H9 (cell line): ENCODE measurements at regions not wholly inside any gene's neighbourhood (a gene's known extent, or its start where the extent isn't known, plus 50 kb on each side); places are given as distances from the start of the nearest gene placed in this dataset.

Source experiments
- DNase-seq: peaks from one replicate; pipeline ENCODE4 v3.0.0-alpha.2; 2017
- H2AFZ ChIP-seq: one replicate; pipeline ENCODE4 v1.6.1; 2013; ENCODE audit warnings: mild to moderate bottlenecking, low read length, control low read depth, moderate library complexity
- H2AK5ac ChIP-seq: 2 replicates; pipeline ENCODE4 v1.6.1; 2013; ENCODE audit warnings: low read length, control low read depth, mixed read lengths; ENCODE audit not compliant: insufficient read length
- H2BK120ac ChIP-seq: one replicate; pipeline ENCODE4 v1.6.1; 2013; ENCODE audit warnings: low read depth, mild to moderate bottlenecking, low read length, control low read depth, inconsistent platforms; ENCODE audit not compliant: poor library complexity, severe bottlenecking
- H2BK12ac ChIP-seq: 2 replicates; pipeline ENCODE4 v1.6.1; 2013; ENCODE audit warnings: low read length, control low read depth, mixed read lengths, low read depth; ENCODE audit not compliant: insufficient read length
- H2BK15ac ChIP-seq: 2 replicates; pipeline ENCODE4 v1.6.1; 2013; ENCODE audit warnings: low read depth, low read length, control low read depth
- H2BK20ac ChIP-seq: one replicate; pipeline ENCODE4 v1.6.1; 2013; ENCODE audit warnings: low read depth, mild to moderate bottlenecking, low read length, control low read depth, inconsistent platforms; ENCODE audit not compliant: poor library complexity, severe bottlenecking
- H2BK5ac ChIP-seq: 2 replicates; pipeline ENCODE4 v1.6.1; 2013; ENCODE audit warnings: low read length, control low read depth, mixed read lengths; ENCODE audit not compliant: insufficient read length
- H3K14ac ChIP-seq: 2 replicates; pipeline ENCODE4 v1.6.1; 2013; ENCODE audit warnings: low read length, control low read depth; ENCODE audit not compliant: insufficient read depth
- H3K18ac ChIP-seq: 2 replicates; pipeline ENCODE4 v1.6.1; 2013; ENCODE audit warnings: low read depth, mild to moderate bottlenecking, mixed read lengths, low read length, control low read depth; ENCODE audit not compliant: insufficient read length
- H3K23ac ChIP-seq: 2 replicates; pipeline ENCODE4 v1.6.1; 2013; ENCODE audit warnings: low read length, control low read depth, mixed read lengths, low read depth; ENCODE audit not compliant: insufficient read length
- H3K23me2 ChIP-seq: 2 replicates; pipeline ENCODE4 v1.6.1; 2013; ENCODE audit warnings: low read depth, mild to moderate bottlenecking, mixed read lengths, low read length, control low read depth; ENCODE audit not compliant: insufficient read length, poor library complexity, severe bottlenecking
- H3K27ac ChIP-seq: 2 replicates; pipeline ENCODE4 v1.5.1; 2013; ENCODE audit warnings: low read length, control low read depth, mixed read lengths, low read depth; ENCODE audit not compliant: insufficient read length
- H3K27me3 ChIP-seq: 2 replicates; pipeline ENCODE4 v1.6.1; 2013; ENCODE audit warnings: low read length, control low read depth, inconsistent platforms; ENCODE audit not compliant: insufficient read depth
- H3K4ac ChIP-seq: 2 replicates; pipeline ENCODE4 v1.6.1; 2013; ENCODE audit warnings: low read depth, mild to moderate bottlenecking, control low read depth, inconsistent platforms, low read length, moderate library complexity
- H3K4me1 ChIP-seq: 2 replicates; pipeline ENCODE4 v1.6.1; 2013; ENCODE audit warnings: low read length, control low read depth, inconsistent platforms; ENCODE audit not compliant: insufficient read depth
- H3K4me2 ChIP-seq: 2 replicates; pipeline ENCODE4 v1.6.1; 2013; ENCODE audit warnings: low read length, control low read depth, mixed read lengths; ENCODE audit not compliant: insufficient read length, insufficient read depth
- H3K56ac ChIP-seq: 2 replicates; pipeline ENCODE4 v1.6.1; 2013; ENCODE audit warnings: low read depth, mild to moderate bottlenecking, mixed read lengths, low read length, control low read depth; ENCODE audit not compliant: insufficient read length
- H3K79me1 ChIP-seq: 2 replicates; pipeline ENCODE4 v1.6.1; 2013; ENCODE audit warnings: low read depth, mild to moderate bottlenecking, moderate library complexity, low read length, control low read depth, inconsistent platforms; ENCODE audit not compliant: insufficient read depth, poor library complexity, severe bottlenecking
- H3K79me2 ChIP-seq: 2 replicates; pipeline ENCODE4 v1.6.1; 2013; ENCODE audit warnings: low read length, control low read depth, inconsistent platforms; ENCODE audit not compliant: insufficient read depth
- H3K9ac ChIP-seq: 2 replicates; pipeline ENCODE4 v1.6.1; 2013; ENCODE audit warnings: low read length, control low read depth, mixed read lengths; ENCODE audit not compliant: insufficient read length; ENCODE audit errors: extremely low read depth
- H3K9me3 ChIP-seq: one replicate; pipeline ENCODE4 v1.6.1; 2013; ENCODE audit warnings: low read depth, low read length, inconsistent platforms; ENCODE audit not compliant: control insufficient read depth
- H3T11ph ChIP-seq: one replicate; pipeline ENCODE4 v1.6.1; 2013; ENCODE audit warnings: mild to moderate bottlenecking, low read length, control low read depth, inconsistent platforms
- H4K20me1 ChIP-seq: one replicate; pipeline ENCODE4 v1.6.1; 2013; ENCODE audit not compliant: control insufficient read depth, insufficient read length, insufficient read depth
- H4K5ac ChIP-seq: 2 replicates; pipeline ENCODE4 v1.6.1; 2013; ENCODE audit warnings: low read depth, mild to moderate bottlenecking, mixed read lengths, low read length, control low read depth; ENCODE audit not compliant: insufficient read length
- H4K8ac ChIP-seq: replicated peaks from 2 replicates; pipeline ENCODE4 v1.6.1; 2013; ENCODE audit warnings: low read length, control low read depth, mixed read lengths, low read depth; ENCODE audit not compliant: insufficient read length
- H4K91ac ChIP-seq: 2 replicates; pipeline ENCODE4 v1.6.1; 2013; ENCODE audit warnings: low read depth, mild to moderate bottlenecking, moderate library complexity, mixed read lengths, low read length, control low read depth; ENCODE audit not compliant: insufficient read length
- H3K27ac Mint-ChIP-seq, 3 experiments: 2 replicates in 2 of 3; 3 replicates in 1 of 3; pipeline ENCODE4 v1.8.0; 2020 to 2021; ENCODE audit warnings: mixed read lengths in 3 of 3, mild to moderate bottlenecking in 1 of 3, moderate library complexity in 1 of 3
- H3K27me3 Mint-ChIP-seq: 2 replicates; pipeline ENCODE4 v1.8.0; 2021; ENCODE audit warnings: low read depth, mild to moderate bottlenecking, moderate library complexity, mixed read lengths
- H3K36me3 Mint-ChIP-seq, 3 experiments: 2 replicates in 2 of 3; 3 replicates in 1 of 3; pipeline ENCODE4 v1.8.0; 2020 to 2021; ENCODE audit warnings: low read depth in 3 of 3, mixed read lengths in 3 of 3; ENCODE audit not compliant: insufficient read depth in 1 of 3
- H3K4me1 Mint-ChIP-seq, 2 experiments: 2 replicates each; pipeline ENCODE4 v1.8.0; 2020; ENCODE audit warnings: mixed read lengths in 2 of 2
- H3K4me3 Mint-ChIP-seq, 2 experiments: 2 replicates in 1 of 2; 3 replicates in 1 of 2; pipeline ENCODE4 v1.8.0; 2020 to 2021; ENCODE audit warnings: mild to moderate bottlenecking in 2 of 2, mixed read lengths in 2 of 2, moderate library complexity in 1 of 2
- H3K9me3 Mint-ChIP-seq, 2 experiments: 2 replicates in 1 of 2; 3 replicates in 1 of 2; pipeline ENCODE4 v1.8.0; 2020; ENCODE audit warnings: mild to moderate bottlenecking in 2 of 2, mixed read lengths in 2 of 2, moderate library complexity in 1 of 2
- WGBS: extraction: QIAGEN DNeasy Blood & Tissue Kit; methylation state at CpG from one replicate; pipeline ENCODE4 v1.1.7; 2013; ENCODE audit warnings: missing lambda C conversion rate, low lambda C conversion rate, mixed read lengths; ENCODE audit not compliant: insufficient read length; ENCODE audit errors: extremely low coverage; 5-methylcytosine and 5-hydroxymethylcytosine counted together
- TF ChIP-seq, protein P1 (sequence below): fragments of 200-600 bp; sonication (generic); conservative IDR thresholded peaks from 3 replicates; pipeline ENCODE4 v1.8.0; 2021; ENCODE audit warnings: antibody characterized with exemption, mild to moderate bottlenecking

DNA sequence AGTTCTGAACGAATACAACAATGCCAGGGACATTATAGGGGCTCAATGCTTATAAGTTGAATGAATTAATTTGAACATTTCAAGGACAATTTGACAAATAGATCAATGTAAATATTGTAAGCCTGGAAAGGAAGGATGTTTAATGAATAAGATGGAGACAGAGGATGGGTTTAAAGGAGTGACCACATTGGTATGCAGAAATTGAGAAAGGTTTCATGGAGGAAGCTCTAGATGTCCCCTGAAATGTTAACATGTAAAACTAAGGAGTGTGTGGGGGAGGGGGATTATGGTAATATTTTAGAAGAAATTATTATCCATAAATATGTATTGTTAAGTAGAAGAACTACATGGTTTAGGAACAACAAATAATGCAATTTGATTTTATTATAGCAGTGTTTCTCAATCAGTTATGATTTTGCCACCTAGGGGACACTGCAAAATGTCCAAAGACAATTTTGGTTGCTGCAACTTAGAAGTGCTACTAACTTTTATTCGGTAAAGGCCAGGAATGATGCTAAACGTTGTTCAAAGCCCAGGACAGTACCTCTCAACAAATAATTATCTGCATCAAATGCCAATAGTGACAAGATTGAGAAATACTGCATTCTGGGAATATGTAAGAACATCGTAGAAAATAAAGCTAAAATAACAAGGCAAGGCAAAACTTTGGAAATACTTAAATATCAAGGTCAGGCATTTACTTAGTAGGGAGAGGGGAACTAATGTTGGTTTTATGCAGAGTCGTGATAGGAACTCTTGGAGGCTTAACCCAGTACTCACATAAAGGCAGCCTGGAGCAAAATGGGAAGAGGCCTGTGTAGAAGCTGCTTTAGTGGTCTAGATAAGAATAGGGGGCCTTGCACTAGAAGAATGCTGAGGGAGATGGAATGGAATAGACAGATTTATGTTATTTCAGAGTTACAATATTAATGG is 686.9 kb upstream of the CITED2 start:
- Histone ChIP-seq H2AFZ (no peak overlapping the region), H3K4me2 (no peak overlapping the region), H3K23ac (no peak overlapping the region), H3K9me3 (no peaks in the 10 kb centered on the region), H3K56ac (no peak overlapping the region), H2BK120ac (no peak overlapping the region), H3K27ac (no peak overlapping the region), H3K79me2 (no peaks in the 10 kb centered on the region), H2BK20ac (no peak overlapping the region), H2BK5ac (no peak overlapping the region), H4K91ac (no peak overlapping the region), H3K79me1 (no peaks in the 10 kb centered on the region), H4K5ac (no peak overlapping the region), H3K27me3 (no peaks in the 10 kb centered on the region), H3K4me1 (no peaks in the 10 kb centered on the region; the same call in 1 of the 2 replicates), H2BK15ac (no peak overlapping the region), H3K14ac (no peak overlapping the region), H3K4ac (no peak overlapping the region), H3K9ac (no peak overlapping the region), H2AK5ac (no peak overlapping the region), H3K18ac (no peak overlapping the region), H3T11ph (no peak overlapping the region), H3K23me2 (no peaks in the 10 kb centered on the region), H4K8ac (no peak overlapping the region), H4K20me1 (no peaks in the 10 kb centered on the region), H2BK12ac (no peak overlapping the region)
- Mint-ChIP-seq H3K36me3 (peaks cover 0 to 4% (median 0%) of the 10 kb centered on the region in 3 experiments; a peak in 3 of 7 replicates), H3K4me1 (peaks cover 10 to 15% of the 10 kb centered on the region in 2 experiments; a peak in 3 of 4 replicates), H3K9me3 (no peaks in the 10 kb centered on the region), H3K27me3 (no peaks in the 10 kb centered on the region), H3K27ac (no peak overlapping the region), H3K4me3 (no peak overlapping the region)
- WGBS, result no CpG with 5 or more reads among the region's 5 CpGs
- DNase-seq, result no peak
- TF ChIP-seq, protein P1, sequence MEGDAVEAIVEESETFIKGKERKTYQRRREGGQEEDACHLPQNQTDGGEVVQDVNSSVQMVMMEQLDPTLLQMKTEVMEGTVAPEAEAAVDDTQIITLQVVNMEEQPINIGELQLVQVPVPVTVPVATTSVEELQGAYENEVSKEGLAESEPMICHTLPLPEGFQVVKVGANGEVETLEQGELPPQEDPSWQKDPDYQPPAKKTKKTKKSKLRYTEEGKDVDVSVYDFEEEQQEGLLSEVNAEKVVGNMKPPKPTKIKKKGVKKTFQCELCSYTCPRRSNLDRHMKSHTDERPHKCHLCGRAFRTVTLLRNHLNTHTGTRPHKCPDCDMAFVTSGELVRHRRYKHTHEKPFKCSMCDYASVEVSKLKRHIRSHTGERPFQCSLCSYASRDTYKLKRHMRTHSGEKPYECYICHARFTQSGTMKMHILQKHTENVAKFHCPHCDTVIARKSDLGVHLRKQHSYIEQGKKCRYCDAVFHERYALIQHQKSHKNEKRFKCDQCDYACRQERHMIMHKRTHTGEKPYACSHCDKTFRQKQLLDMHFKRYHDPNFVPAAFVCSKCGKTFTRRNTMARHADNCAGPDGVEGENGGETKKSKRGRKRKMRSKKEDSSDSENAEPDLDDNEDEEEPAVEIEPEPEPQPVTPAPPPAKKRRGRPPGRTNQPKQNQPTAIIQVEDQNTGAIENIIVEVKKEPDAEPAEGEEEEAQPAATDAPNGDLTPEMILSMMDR, result no peak
